ENCODE measurements at regions not wholly inside any gene's neighbourhood (a gene's known extent, or its start where the extent isn't known, plus 50 kb on each side); places are given as distances from the start of the nearest gene placed in this dataset.

DNA sequence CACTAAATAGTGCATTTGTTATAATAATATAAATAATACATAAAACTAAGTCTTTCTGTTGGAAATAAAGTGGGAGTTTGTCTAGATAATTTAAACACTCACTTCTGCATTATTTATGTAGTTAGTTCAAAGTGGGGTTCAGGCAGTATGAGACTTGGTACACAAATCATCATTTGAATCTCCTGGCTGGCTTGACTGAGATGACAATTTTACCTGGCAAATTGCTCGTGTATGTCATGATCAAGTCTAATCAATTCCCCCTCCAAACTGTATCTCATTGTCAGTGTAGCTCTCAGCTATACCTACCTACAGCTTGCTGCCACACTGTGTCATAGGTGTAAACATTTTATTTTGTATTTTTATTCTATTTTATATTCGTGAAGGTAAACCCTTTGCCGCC is 563.4 kb upstream of the TENM3 start:
- intact Hi-C loops (cut with DNase I), result no loop called here
- no peak for ATAC-seq
- Histone ChIP-seq H3K4me3 (no peak overlapping the region), H3K27me3 (no peaks in the 10 kb centered on the region), H3K9me3 (no peaks in the 10 kb centered on the region), H3K36me3 (no peaks in the 10 kb centered on the region), H3K4me1 (no peaks in the 10 kb centered on the region), H3K27ac (no peak overlapping the region)
- no peak for DNase-seq
- TF ChIP-seq, protein P1, sequence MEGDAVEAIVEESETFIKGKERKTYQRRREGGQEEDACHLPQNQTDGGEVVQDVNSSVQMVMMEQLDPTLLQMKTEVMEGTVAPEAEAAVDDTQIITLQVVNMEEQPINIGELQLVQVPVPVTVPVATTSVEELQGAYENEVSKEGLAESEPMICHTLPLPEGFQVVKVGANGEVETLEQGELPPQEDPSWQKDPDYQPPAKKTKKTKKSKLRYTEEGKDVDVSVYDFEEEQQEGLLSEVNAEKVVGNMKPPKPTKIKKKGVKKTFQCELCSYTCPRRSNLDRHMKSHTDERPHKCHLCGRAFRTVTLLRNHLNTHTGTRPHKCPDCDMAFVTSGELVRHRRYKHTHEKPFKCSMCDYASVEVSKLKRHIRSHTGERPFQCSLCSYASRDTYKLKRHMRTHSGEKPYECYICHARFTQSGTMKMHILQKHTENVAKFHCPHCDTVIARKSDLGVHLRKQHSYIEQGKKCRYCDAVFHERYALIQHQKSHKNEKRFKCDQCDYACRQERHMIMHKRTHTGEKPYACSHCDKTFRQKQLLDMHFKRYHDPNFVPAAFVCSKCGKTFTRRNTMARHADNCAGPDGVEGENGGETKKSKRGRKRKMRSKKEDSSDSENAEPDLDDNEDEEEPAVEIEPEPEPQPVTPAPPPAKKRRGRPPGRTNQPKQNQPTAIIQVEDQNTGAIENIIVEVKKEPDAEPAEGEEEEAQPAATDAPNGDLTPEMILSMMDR (IDR thresholded peaks at IDR 0.05), result no peak

GRCh38 chr4:181682367-181683047 is 560.7 kb upstream of the TENM3 start:
- no peak for ATAC-seq
- Histone ChIP-seq H3K27me3 (no peaks in the 10 kb centered on the region), H3K9me3 (no peaks in the 10 kb centered on the region)

DNA sequence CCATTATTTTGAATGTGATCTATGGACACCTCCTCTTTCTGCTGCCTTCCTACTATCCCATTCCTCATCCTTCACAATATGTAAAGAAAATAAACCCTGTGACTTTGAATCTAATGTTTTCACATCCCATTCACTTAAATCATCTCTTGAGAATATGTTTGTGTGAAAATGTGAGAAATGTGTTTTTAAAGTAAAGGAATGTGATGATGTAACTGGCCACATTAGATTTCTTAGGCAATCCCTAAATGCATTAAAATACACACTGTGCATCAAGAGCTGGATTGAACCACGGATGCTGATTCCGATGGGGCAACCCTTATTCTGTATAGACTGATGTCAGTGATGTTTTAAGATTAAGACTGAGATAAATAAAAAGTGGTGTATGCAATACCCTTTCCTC is 558.9 kb upstream of the TENM3 start:
- intact Hi-C loops (cut with DNase I), result no loop called here
- H3K4me1 ChIP-seq, result no peaks in the 10 kb centered on the region
- no peak for DNase-seq
- no peaks in the 10 kb centered on the region for H3K9me3 ChIP-seq
- no peak overlapping the region for H3K4me3 ChIP-seq
- H3K36me3 ChIP-seq, result no peaks in the 10 kb centered on the region
- H3K27ac ChIP-seq, result no peak overlapping the region
- no peak for ATAC-seq
- TF ChIP-seq, protein P1 (IDR thresholded peaks at IDR 0.05), result no peak
- H3K27me3 ChIP-seq, result no peaks in the 10 kb centered on the region

More at GRCh38 chr4:181682367-181683047, 560.7 kb upstream of the TENM3 start:
- H3K27ac ChIP-seq, result no peak overlapping the region
- no peak overlapping the region for H3K4me3 ChIP-seq
- no peaks in the 10 kb centered on the region for H3K4me1 ChIP-seq
- no peaks in the 10 kb centered on the region for H3K36me3 ChIP-seq
- TF ChIP-seq, protein P1 (IDR thresholded peaks at IDR 0.05), result no peak
- intact Hi-C loops (cut with DNase I), result no loop called here
- no peak for DNase-seq

DNA sequence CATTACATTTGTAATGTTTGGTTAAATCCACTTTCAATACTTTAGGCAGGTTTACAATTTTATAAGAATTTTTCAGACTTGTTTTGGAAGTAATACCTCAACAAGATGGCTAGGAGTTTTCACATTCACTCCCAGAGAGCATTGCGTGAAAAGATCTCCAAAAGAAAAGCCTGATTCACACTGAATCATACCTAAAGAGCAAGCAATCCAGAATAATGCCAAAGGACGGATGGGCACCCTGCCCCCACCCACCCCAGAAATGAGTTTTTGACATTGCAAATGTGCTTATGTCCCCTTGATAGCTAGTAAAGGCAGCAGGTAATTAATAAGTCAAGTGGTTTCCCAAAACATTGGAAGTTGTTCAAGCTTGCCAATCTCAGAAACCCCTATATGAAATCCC is 557.7 kb upstream of the TENM3 start:
- DNase-seq (no peak), ATAC-seq (no peak)
- Histone ChIP-seq H3K27ac (no peak overlapping the region), H3K4me1 (no peaks in the 10 kb centered on the region), H3K4me3 (no peak overlapping the region), H3K27me3 (no peaks in the 10 kb centered on the region), H3K9me3 (no peaks in the 10 kb centered on the region), H3K36me3 (no peaks in the 10 kb centered on the region)
- intact Hi-C loops (cut with DNase I), result no loop called here
- TF ChIP-seq, protein P1 (IDR thresholded peaks at IDR 0.05), result no peak

DNA sequence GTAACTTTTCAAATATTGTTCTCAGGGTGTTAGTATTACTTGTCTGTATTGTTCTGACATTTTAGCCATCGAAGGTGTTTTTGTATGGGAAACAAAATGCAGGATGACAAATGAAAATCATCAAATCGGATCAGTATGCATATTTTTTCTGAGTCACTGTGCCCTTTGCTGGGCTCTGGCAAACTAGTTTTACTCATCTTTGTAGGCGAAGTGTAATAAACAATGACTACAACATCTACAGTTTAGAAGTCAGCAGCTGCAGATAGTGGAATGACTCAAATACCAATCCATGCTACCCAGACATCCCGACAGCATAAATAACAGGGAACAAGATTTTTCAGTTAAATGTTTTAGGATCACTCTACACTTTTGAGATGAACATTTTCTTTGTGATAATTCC is 557.3 kb upstream of the TENM3 start:
- Histone ChIP-seq H3K27me3 (no peaks in the 10 kb centered on the region), H3K4me3 (no peak overlapping the region), H3K36me3 (no peaks in the 10 kb centered on the region), H3K27ac (no peak overlapping the region), H3K4me1 (no peaks in the 10 kb centered on the region), H3K9me3 (no peaks in the 10 kb centered on the region)
- DNase-seq (no peak), ATAC-seq (no peak)
- intact Hi-C loops (cut with DNase I), result no loop called here
- TF ChIP-seq, protein P1 (IDR thresholded peaks at IDR 0.05), result no peak

- Histone ChIP-seq H3K9me3 (no peaks in the 10 kb centered on the region), H3K4me3 (no peak overlapping the region), H3K4me1 (no peaks in the 10 kb centered on the region), H3K36me3 (no peaks in the 10 kb centered on the region), H3K27me3 (no peaks in the 10 kb centered on the region), H3K27ac (no peak overlapping the region)
- TF ChIP-seq, protein P1 (IDR thresholded peaks at IDR 0.05), result no peak
- ATAC-seq (no peak), DNase-seq (no peak)
- intact Hi-C loops (cut with DNase I), result no loop called here
Measured at GRCh38 chr4:181687116-181687515, 556.1 kb upstream of the TENM3 start.
